GM19328 (cell line): ENCODE measurements at regions not wholly inside any gene's neighbourhood (a gene's known extent, or its start where the extent isn't known, plus 50 kb on each side); places are given as distances from the start of the nearest gene placed in this dataset.

Source experiments
- ATAC-seq: cut with Tn5 transposase; IDR thresholded peaks from one replicate; pipeline ENCODE4 v1.9.1; 2021; ENCODE audit warnings: mild to moderate bottlenecking, moderate library complexity; ENCODE audit not compliant: unreplicated experiment

DNA sequence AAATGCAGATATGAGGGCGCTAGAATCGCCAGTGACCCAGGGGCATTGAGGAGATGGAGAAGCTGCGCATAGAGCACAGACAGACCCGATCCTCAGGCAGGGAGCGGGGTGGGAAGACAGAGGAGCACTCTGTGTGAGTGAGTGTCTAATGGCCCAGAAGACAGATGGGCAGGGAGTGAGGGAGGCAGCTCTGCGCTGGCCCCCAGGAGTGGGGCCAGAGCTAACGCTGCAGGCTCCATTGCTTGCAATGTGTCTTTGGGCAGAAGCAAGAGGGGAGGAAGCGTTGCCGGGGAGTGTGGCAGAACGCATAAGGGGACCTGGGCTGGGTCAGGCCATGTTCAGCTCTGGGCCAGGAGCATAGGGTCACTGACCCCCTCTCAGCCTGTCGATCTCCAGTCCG, 207.0 kb downstream of the TBXT start:
- no peak for ATAC-seq

DNA sequence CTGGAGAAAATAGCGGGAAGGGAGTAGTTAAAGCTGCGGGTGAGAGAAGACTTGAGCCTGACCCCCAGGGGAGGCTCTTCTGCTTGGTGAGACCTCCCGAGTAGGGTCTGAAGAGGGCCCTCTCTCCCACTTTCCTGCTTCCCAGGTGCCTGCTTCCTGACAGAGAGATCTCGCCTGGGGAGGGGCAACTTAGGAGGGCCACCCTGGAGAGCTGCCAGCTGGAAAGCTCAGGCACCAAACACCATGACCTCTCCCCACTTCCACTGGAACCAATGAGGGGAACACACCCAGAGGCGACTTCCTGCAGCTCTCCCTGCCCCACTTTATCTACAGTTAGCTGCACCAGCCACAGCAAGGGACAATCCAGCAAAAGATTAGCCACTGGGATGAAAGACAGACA, 208.0 kb downstream of the TBXT start:
- no peak for ATAC-seq

GRCh38 chr6:165956874-165957273, 210.8 kb downstream of the TBXT start:
- no peak for ATAC-seq

DNA sequence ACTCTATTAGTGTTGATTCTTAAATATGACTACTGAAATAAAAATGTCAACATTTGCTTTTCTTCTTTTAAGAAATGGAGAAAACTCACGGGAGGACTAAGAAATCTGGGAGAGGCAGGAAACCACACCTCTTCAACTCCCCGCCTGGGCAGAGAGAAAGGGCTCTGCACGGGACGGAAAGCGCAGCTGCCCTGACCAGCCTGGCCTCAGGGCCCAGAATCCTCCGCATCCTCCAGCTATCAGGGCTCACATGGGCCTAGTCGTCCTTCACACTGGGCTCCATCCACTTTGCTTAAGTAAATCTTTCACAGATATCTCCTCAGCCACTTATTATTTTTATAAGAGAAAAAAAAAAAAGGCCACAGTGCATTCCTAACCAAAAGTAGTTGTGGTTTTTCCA, 215.1 kb downstream of the TBXT start:
- no peak for ATAC-seq

DNA sequence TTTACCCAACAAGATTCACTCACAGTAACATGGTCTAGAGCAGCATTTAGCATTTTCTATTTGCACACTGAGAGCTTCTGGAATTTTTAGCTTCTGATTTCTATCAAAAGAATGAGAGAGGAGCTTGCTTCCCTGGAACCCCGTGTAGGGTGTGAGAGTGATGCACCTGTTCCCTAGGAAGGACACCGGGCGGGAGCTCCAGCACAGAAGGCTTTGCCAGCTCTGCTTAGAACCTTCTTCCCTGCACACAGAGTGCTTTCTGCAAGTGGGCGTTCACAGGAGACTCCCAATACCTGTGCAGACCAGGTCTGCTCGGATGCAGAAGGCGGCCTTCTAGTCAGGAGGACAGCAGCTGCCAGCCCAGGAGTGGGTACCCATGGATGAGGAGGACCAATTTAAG, 217.3 kb downstream of the TBXT start:
- no peak for ATAC-seq

GRCh38 chr6:165949324-165949723, 218.3 kb downstream of the TBXT start:
- ATAC-seq = no peak

DNA sequence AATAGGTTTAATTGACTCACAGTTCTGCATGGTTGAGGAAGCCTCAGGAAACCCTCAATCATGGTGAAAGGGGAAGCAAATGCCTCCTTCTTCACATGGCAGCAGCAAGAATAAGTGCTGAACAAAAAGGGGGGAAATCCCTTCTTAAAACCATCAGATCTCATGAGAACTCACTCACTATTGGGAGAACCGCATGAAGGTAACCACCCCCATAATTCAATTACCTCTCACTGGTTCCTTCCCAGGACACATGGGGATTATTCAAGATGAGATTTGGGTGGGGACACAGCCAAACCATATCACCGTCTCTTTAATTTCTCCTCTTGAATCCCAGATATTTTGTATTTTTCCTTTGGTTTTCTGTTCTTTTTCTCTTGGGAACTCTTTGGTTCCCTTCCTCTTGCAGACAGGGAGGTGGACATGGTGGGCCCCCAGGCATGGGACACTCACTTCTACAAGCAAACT, 223.6 kb downstream of the TBXT start:
- no peak for ATAC-seq

GRCh38 chr6:165941786-165942185, 225.9 kb downstream of the TBXT start:
- no peak for ATAC-seq

GRCh38 chr6:165941249-165941775, 226.3 kb downstream of the TBXT start:
- no peak for ATAC-seq

DNA sequence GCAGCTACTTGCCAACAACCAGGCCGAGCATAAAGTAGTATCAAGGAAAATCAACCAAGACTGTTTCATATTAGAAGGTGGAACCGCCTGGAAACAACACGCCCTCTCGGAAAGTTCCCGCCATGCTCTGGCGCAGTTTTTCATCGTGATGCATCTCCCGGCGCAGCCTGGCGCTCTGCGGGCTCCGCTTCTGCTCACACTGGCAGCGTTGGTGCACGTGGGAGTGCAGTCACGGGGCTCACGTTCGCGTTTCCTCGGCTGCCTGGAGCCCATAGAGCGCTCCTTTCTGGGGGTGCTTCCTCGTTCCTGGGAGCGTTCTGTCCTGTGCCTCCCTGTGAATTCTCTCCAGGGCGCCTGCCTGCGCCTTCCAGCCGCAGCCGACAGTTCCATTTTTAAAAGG, 227.3 kb downstream of the TBXT start:
- no peak for ATAC-seq

DNA sequence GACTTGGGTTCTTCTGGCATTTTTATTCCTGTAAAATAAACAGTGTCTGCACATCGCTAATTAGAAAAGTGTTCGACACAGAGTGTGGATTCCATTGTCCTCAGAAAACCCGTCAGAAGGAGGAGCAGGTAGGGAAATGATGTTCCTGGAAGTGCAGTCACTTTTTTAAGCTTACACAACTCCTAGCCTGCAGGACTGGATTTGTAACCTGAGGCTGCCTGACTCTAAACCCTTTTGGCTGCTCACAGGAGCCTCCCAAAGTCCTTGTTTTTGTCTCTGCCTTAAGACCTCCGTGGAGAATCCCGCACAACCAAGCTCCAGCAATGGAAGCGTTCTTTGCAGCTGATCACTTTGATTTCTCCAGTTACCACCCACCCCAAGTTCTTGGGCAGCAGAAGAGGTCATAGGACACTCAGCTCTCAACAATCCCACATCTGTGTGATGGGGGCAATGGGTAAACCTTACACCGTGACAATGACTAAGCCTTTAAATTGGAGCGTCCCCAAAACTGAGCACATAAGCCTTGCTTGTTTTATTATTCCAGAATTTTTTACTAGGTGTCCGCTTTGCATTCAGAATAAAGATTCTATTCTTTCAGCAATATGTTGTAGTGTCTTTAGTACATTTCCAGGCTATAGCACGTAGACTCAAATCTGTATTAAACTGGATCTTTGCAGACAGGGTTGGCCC, 227.9 kb downstream of the TBXT start:
- ATAC-seq = no peak

- no peak for ATAC-seq
These were observed 228.6 kb downstream of the TBXT start for GRCh38 chr6:165939047-165939446.

DNA sequence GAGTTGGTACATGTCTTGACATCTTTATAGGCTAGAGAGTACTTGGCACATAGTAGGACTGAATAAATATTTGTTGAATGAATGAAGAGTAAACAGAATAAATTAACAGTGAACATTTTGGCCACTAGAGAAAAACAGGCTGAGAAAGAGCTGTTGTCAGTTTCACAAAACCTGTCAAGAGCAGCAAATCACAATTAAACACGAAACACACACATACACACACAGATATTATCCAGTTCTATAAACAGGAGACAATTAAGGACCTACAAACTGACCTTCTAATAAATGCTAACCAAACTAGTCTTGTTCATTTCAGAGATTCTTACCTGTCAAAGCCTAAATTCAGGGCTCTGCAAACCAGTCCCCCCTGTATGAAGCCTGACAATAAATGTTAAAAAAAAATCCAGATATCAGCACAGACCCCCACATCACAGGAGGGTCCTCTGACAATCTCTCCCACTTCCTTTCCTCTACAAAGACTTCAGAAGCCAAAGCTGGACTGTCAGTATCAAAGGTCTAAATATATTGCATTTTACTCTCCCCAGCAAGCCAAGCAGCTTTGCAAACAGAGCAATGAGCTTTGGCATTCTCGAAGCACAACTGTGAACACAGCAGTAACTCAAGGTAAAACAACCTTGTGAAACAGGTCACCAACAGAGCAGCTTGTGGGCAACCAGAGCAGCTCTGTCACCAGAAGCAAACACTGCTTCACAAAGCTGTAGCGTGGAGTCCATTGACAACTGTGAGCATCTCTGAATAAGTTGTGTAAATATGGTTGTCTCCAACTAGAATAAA, 229.9 kb downstream of the TBXT start:
- no peak for ATAC-seq

GRCh38 chr6:165936660-165937059, 231.0 kb downstream of the TBXT start:
- no peak for ATAC-seq

- ATAC-seq = no peak
These were observed 231.6 kb downstream of the TBXT start for GRCh38 chr6:165936096-165936495.

- no peak for ATAC-seq
These were observed 236.0 kb downstream of the TBXT start for GRCh38 chr6:165931675-165932074.

GRCh38 chr6:165930668-165931214, 236.9 kb downstream of the TBXT start:
- ATAC-seq = no peak

DNA sequence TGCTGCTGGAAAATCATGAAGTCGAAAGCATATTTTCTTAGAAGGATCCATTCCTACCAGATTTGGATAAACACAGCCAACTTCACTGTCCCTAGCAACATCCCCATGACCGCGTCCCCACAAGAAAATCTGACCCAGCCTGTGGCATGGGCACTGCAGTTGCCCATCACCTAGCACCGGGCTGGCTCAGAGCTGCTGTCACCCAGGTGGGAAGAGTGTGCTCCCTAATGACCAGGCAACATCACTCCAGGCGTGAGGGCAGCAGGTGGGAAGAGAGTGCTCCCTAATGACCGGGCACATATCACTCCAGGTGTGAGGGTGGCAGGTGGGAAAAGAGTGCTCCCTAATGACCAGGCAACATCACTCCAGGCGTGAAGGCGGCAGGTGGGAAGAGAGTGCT, 238.0 kb downstream of the TBXT start:
- ATAC-seq = no peak

DNA sequence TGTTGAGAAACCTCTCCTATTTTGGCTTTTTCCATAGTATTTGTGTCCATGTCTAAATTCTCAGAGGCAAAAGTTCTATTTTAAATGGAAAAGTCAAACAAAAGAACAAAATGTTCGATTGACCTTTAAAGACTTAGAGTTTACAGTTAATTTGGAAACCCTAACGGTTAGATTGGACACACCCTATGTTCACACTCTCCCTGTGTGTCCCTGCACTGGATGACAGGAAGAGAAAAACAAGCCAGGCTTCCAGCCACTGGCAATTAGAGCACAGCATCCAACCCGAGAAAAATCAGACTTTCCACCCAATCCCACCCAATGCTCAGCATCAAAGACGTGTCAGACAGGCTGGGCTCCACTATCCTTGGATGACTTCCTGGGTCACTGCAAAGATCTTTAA, 241.3 kb downstream of the TBXT start:
- ATAC-seq = no peak

DNA sequence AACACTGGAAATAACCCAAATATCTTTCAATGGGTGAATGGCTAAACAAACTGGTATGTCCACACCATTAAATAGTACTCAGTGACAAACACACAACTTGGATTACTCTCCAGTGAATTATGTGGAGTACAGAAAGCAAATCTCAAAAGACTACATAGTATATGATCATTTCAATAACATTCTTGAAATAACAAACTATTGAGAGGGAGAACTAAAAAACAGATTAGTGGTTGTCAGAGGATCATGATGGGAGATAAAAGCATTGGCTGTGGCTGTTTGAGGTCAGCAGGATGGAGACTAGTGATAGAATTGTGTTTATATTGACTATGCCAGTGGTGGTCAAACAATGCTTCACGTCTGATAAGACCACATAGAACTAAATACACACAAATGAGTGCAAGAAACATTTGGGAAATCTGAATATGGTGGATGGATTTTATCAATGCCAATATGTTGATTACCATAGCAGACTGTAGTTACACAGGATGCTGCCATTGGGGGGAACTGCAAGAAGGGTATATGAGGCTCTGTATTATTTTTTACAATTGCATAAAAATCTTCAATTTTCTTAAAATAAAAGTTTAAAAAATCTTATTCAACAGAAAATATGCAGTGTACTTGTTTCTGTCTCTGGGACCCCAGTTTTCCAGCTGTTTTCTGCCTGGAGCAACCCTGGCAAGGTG, 242.0 kb downstream of the TBXT start:
- no peak for ATAC-seq

DNA sequence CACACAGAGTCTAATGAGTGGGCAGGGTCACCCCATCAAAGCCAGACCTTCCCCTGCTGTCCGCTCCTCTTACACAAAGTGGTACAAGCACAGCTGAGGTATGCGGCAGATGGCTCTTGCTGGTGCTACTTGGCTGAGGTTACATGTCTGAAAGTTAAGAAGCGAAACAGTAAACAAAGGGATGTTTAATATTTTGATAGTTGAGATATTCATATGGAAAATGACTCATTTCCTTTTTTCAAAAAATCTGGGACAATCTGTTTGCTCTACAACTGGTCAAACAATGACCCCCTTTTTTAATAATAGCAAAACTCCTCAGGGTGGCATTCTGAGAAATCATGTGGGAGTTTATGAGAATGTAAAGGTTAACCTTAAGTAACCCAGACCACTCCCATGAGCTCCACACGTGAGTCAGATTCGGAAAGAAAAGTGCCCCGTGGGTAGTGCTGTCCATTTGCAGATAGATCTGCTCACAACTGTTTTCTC, 245.3 kb downstream of the TBXT start:
- no peak for ATAC-seq
